GM23248 (cell line): ENCODE measurements at regions not wholly inside any gene's neighbourhood (a gene's known extent, or its start where the extent isn't known, plus 50 kb on each side); places are given as distances from the start of the nearest gene placed in this dataset.

Experiments
- EZH2 ChIP-seq: fragments of 200-600 bp; sonication (generic); IDR thresholded peaks from 2 replicates; pipeline ENCODE4 v1.6.1; 2018; ENCODE audit warnings: antibody characterized with exemption, mild to moderate bottlenecking; ENCODE audit not compliant: insufficient read depth, poor library complexity, severe bottlenecking
- EZH2phosphoT487 ChIP-seq: fragments of 200-600 bp; sonication (generic); IDR thresholded peaks from 2 replicates; pipeline ENCODE4 v1.6.1; 2018; ENCODE audit warnings: antibody characterized with exemption, moderate library complexity, mild to moderate bottlenecking, low read depth; ENCODE audit not compliant: insufficient read depth

- no peak for TF ChIP-seq EZH2
- TF ChIP-seq EZH2phosphoT487, result no peak
Observed at GRCh38 chr16:64629622-64630021, 492.2 kb downstream of the CDH11 start.
